Ovary (tissue), 3 donors: ENCODE measurements at regions not wholly inside any gene's neighbourhood (a gene's known extent, or its start where the extent isn't known, plus 50 kb on each side); places are given as distances from the start of the nearest gene placed in this dataset.

Experiments used
- EP300 ChIP-seq: sonication (generic); formaldehyde crosslinking; IDR thresholded peaks from one replicate; pipeline ENCODE4 v1.6.1; 2017; ENCODE audit warnings: antibody characterized with exemption
- POLR2A ChIP-seq: fragments of 450-650 bp; IDR thresholded peaks from one replicate; pipeline ENCODE4 v1.6.1; 2017; ENCODE audit warnings: antibody characterized with exemption, mild to moderate bottlenecking, moderate library complexity
- TF ChIP-seq, protein P1 (sequence below), 3 donors: fragments of 450-650 bp in 2 of 3; fragments of 200-600 bp in 1 of 3; IDR thresholded peaks; one replicate each; pipeline versions ENCODE4 v1.5.1 to v1.8.0; 2016 to 2022; ENCODE audit warnings: antibody characterized with exemption in 3 of 3, mild to moderate bottlenecking in 1 of 3
- donor health status: DM: no; HTN: no; CAD: no.

DNA sequence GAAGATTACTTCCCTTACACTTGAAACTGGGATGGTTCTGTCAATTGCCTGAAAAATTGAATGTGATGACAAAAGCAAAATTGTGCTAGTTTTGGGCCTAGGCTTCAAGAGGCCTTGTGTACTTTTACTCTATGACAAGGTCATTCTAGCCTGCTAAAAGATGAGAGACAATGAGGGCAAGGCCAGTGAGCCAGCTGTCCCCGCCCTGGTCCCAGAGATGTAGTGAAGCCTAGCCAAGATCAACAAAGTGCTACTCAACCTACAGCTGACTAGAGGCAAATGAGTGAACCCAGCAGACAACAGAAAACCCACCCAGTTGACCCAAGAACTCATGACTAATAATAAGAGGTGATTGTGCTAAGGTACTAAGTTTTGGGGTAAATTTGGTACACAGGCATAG lies 248.7 kb downstream of the IL15 start:
- TF ChIP-seq, protein P1, sequence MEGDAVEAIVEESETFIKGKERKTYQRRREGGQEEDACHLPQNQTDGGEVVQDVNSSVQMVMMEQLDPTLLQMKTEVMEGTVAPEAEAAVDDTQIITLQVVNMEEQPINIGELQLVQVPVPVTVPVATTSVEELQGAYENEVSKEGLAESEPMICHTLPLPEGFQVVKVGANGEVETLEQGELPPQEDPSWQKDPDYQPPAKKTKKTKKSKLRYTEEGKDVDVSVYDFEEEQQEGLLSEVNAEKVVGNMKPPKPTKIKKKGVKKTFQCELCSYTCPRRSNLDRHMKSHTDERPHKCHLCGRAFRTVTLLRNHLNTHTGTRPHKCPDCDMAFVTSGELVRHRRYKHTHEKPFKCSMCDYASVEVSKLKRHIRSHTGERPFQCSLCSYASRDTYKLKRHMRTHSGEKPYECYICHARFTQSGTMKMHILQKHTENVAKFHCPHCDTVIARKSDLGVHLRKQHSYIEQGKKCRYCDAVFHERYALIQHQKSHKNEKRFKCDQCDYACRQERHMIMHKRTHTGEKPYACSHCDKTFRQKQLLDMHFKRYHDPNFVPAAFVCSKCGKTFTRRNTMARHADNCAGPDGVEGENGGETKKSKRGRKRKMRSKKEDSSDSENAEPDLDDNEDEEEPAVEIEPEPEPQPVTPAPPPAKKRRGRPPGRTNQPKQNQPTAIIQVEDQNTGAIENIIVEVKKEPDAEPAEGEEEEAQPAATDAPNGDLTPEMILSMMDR (IDR thresholded peaks at IDR 0.05): no peak
- TF ChIP-seq EP300 (no peak), POLR2A (no peak)
